Adipocyte (in vitro differentiated cells): ENCODE measurements at regions not wholly inside any gene's neighbourhood (a gene's known extent, or its start where the extent isn't known, plus 50 kb on each side); places are given as distances from the start of the nearest gene placed in this dataset.

Experiments used
- DNase-seq: peaks from one replicate; pipeline ENCODE4 v3.0.0-alpha.2; 2015; ENCODE audit warnings: low read depth
- H3K27me3 ChIP-seq: replicated peaks from 2 replicates; pipeline ENCODE4 v1.7.0; 2013; ENCODE audit warnings: mild to moderate bottlenecking, low read length, moderate library complexity; ENCODE audit not compliant: control insufficient read depth, insufficient read depth
- H3K36me3 ChIP-seq: 2 replicates; pipeline ENCODE4 v1.7.0; 2013; ENCODE audit warnings: low read length, mild to moderate bottlenecking, moderate library complexity; ENCODE audit not compliant: control insufficient read depth, insufficient read depth, severe bottlenecking
- H3K4me1 ChIP-seq: 2 replicates; pipeline ENCODE4 v1.7.0; 2013; ENCODE audit warnings: mild to moderate bottlenecking, low read length, moderate library complexity; ENCODE audit not compliant: control insufficient read depth, insufficient read depth
- H3K4me3 ChIP-seq: 2 replicates; pipeline ENCODE4 v1.7.0; 2013; ENCODE audit warnings: mild to moderate bottlenecking, low read length, moderate library complexity
- H3K9ac ChIP-seq: 2 replicates; pipeline ENCODE4 v1.7.0; 2013; ENCODE audit warnings: mild to moderate bottlenecking, low read length, moderate library complexity
- H3K9me3 ChIP-seq: 2 replicates; pipeline ENCODE4 v1.7.0; 2013; ENCODE audit warnings: mild to moderate bottlenecking, low read length, moderate library complexity; ENCODE audit not compliant: control insufficient read depth

- Histone ChIP-seq H3K27me3 (no peaks in the 10 kb centered on the region), H3K9ac (no peak overlapping the region), H3K4me3 (no peak overlapping the region), H3K9me3 (no peaks in the 10 kb centered on the region), H3K36me3 (no peaks in the 10 kb centered on the region), H3K4me1 (peaks cover 12% of the 10 kb centered on the region)
- no peak for DNase-seq
Observed at GRCh38 chr11:104830508-104830907, 67.8 kb downstream of the CASP12 start.

- Histone ChIP-seq H3K4me1 (peaks cover 12% of the 10 kb centered on the region), H3K9ac (no peak overlapping the region), H3K9me3 (no peaks in the 10 kb centered on the region), H3K4me3 (no peak overlapping the region), H3K27me3 (no peaks in the 10 kb centered on the region), H3K36me3 (no peaks in the 10 kb centered on the region)
- DNase-seq = peak; percentile 62
Observed at GRCh38 chr11:104830080-104830479, 68.2 kb downstream of the CASP12 start.

- peaks cover 12% of the 10 kb centered on the region for H3K4me1 ChIP-seq
- H3K36me3 ChIP-seq = no peaks in the 10 kb centered on the region
- H3K9me3 ChIP-seq = no peaks in the 10 kb centered on the region
- no peak for DNase-seq
- no peaks in the 10 kb centered on the region for H3K27me3 ChIP-seq
- no peak overlapping the region for H3K4me3 ChIP-seq
- H3K9ac ChIP-seq = no peak overlapping the region
Observed at GRCh38 chr11:104826772-104827171, 71.5 kb downstream of the CASP12 start.

GRCh38 chr11:104823657-104824056 lies 74.6 kb downstream of the CASP12 start:
- H3K4me1 ChIP-seq = no peaks in the 10 kb centered on the region
- no peak for DNase-seq
- H3K9ac ChIP-seq = no peak overlapping the region
- no peaks in the 10 kb centered on the region for H3K27me3 ChIP-seq
- H3K4me3 ChIP-seq = no peak overlapping the region
- H3K9me3 ChIP-seq = no peaks in the 10 kb centered on the region
- no peaks in the 10 kb centered on the region for H3K36me3 ChIP-seq

GRCh38 chr11:104820431-104820830 lies 77.8 kb downstream of the CASP12 start:
- Histone ChIP-seq H3K9ac (no peak overlapping the region), H3K27me3 (no peaks in the 10 kb centered on the region), H3K36me3 (no peaks in the 10 kb centered on the region), H3K4me3 (no peak overlapping the region), H3K9me3 (no peaks in the 10 kb centered on the region), H3K4me1 (no peaks in the 10 kb centered on the region)
- no peak for DNase-seq

GRCh38 chr11:104819603-104820002 lies 78.7 kb downstream of the CASP12 start:
- Histone ChIP-seq H3K9ac (no peak overlapping the region), H3K36me3 (no peaks in the 10 kb centered on the region), H3K9me3 (no peaks in the 10 kb centered on the region), H3K4me1 (no peaks in the 10 kb centered on the region), H3K4me3 (no peak overlapping the region), H3K27me3 (no peaks in the 10 kb centered on the region)
- DNase-seq = no peak

DNA sequence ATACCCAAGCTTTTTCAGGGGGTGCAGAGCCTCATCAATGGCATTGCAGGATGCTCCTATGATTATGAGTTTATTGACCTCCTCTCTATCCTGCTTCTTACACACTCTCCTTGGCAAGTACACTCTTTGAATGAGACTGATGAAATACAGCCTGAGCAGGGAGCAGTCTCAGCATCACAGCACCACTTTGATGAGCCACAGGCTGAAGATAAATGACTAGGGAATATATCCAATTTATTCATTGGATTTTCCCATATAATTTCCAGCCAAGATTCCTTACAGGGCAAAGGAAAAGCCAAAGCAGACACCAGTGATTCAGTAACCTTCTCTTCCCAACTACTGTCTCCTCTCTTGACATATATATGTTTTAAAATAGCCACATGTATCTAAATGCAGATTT lies 79.2 kb downstream of the CASP12 start:
- Histone ChIP-seq H3K9ac (no peak overlapping the region), H3K36me3 (no peaks in the 10 kb centered on the region), H3K4me3 (no peak overlapping the region), H3K9me3 (no peaks in the 10 kb centered on the region), H3K27me3 (no peaks in the 10 kb centered on the region), H3K4me1 (no peaks in the 10 kb centered on the region)
- DNase-seq = no peak

- no peaks in the 10 kb centered on the region for H3K9me3 ChIP-seq
- DNase-seq = no peak
- no peak overlapping the region for H3K4me3 ChIP-seq
- no peak overlapping the region for H3K9ac ChIP-seq
- H3K27me3 ChIP-seq = no peaks in the 10 kb centered on the region
- H3K4me1 ChIP-seq = no peaks in the 10 kb centered on the region
- H3K36me3 ChIP-seq = no peaks in the 10 kb centered on the region
Observed at GRCh38 chr11:104817973-104818372, 80.3 kb downstream of the CASP12 start.

GRCh38 chr11:104813532-104813931 lies 84.7 kb downstream of the CASP12 start:
- H3K4me3 ChIP-seq = no peak overlapping the region

GRCh38 chr11:104812103-104812788 lies 86.0 kb downstream of the CASP12 start:
- Histone ChIP-seq H3K27me3 (no peaks in the 10 kb centered on the region), H3K4me1 (no peaks in the 10 kb centered on the region), H3K9me3 (no peaks in the 10 kb centered on the region), H3K36me3 (no peaks in the 10 kb centered on the region), H3K4me3 (no peak overlapping the region), H3K9ac (no peak overlapping the region)
- DNase-seq = no peak

More at GRCh38 chr11:104813532-104813931, 84.7 kb downstream of the CASP12 start:
- no peaks in the 10 kb centered on the region for H3K9me3 ChIP-seq
- no peaks in the 10 kb centered on the region for H3K36me3 ChIP-seq
- no peaks in the 10 kb centered on the region for H3K27me3 ChIP-seq
- no peaks in the 10 kb centered on the region for H3K4me1 ChIP-seq
- no peak for DNase-seq
- H3K9ac ChIP-seq = no peak overlapping the region

- no peak for DNase-seq
- H3K4me3 ChIP-seq = no peak overlapping the region
- H3K9ac ChIP-seq = no peak overlapping the region
- H3K4me1 ChIP-seq = no peaks in the 10 kb centered on the region
- no peaks in the 10 kb centered on the region for H3K36me3 ChIP-seq
- no peaks in the 10 kb centered on the region for H3K27me3 ChIP-seq
- no peaks in the 10 kb centered on the region for H3K9me3 ChIP-seq
Observed at GRCh38 chr11:104803776-104804175, 94.5 kb downstream of the CASP12 start.

DNA sequence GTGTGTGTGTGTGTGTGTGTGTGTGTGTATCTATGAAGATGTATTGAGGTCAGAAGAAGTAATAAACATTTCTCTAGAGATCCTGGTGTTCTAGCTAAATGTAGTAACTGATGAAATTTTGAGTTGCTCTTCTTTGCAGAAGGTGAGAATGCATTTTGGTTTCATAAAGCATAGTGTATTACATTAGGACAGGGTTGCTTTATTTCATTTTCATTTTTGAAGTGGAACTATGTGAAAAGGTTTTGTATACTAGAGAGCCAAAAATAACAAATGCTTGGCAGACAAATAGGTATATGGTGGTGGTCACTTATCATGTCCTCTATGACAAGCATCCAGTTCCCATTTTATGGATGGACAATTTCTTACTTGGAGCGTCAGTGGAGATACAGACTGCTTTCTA lies 99.0 kb downstream of the CASP12 start:
- Histone ChIP-seq H3K4me1 (peaks cover 6% of the 10 kb centered on the region), H3K27me3 (no peaks in the 10 kb centered on the region), H3K9ac (no peak overlapping the region), H3K9me3 (peaks cover 8% of the 10 kb centered on the region), H3K36me3 (no peaks in the 10 kb centered on the region), H3K4me3 (peak overlapping the region; percentile 12)
- DNase-seq = no peak
